Ishikawa (cell line): ENCODE measurements at regions not wholly inside any gene's neighbourhood (a gene's known extent, or its start where the extent isn't known, plus 50 kb on each side); places are given as distances from the start of the nearest gene placed in this dataset.

Experiments
- CEBPB ChIP-seq: IDR thresholded peaks from 2 replicates; pipeline ENCODE4 v1.6.1; 2012
- CREB1 ChIP-seq: IDR thresholded peaks from 2 replicates; pipeline ENCODE4 v1.6.1; 2012; ENCODE audit warnings: low read depth
- EGR1 ChIP-seq: IDR thresholded peaks from 2 replicates; pipeline ENCODE4 v1.6.1; 2012
- EP300 ChIP-seq: IDR thresholded peaks from 2 replicates; pipeline ENCODE4 v1.6.1; 2012; ENCODE audit warnings: borderline replicate concordance
- FOXM1 ChIP-seq: IDR thresholded peaks from 2 replicates; pipeline ENCODE4 v1.6.1; 2012; ENCODE audit warnings: low read depth, borderline replicate concordance
- MAX ChIP-seq: IDR thresholded peaks from 2 replicates; pipeline ENCODE4 v1.6.1; 2012
- NFIC ChIP-seq: IDR thresholded peaks from 2 replicates; pipeline ENCODE4 v1.6.1; 2012
- RAD21 ChIP-seq: IDR thresholded peaks from 2 replicates; pipeline ENCODE4 v1.6.1; 2012; ENCODE audit warnings: low read depth
- TAF1 ChIP-seq: IDR thresholded peaks from 2 replicates; pipeline ENCODE4 v1.6.1; 2012; ENCODE audit warnings: low read depth, mild to moderate bottlenecking
- TCF12 ChIP-seq: IDR thresholded peaks from 2 replicates; pipeline ENCODE4 v1.6.1; 2012; ENCODE audit warnings: low read depth
- TEAD4 ChIP-seq: IDR thresholded peaks from 2 replicates; pipeline ENCODE4 v1.6.1; 2012
- YY1 ChIP-seq: IDR thresholded peaks from 2 replicates; pipeline ENCODE4 v1.6.1; 2012; ENCODE audit warnings: low read depth
- ZBTB7A ChIP-seq: IDR thresholded peaks from 2 replicates; pipeline ENCODE4 v1.6.1; 2012; ENCODE audit warnings: low read depth
- TF ChIP-seq, protein P1 (sequence below): IDR thresholded peaks from 2 replicates; pipeline ENCODE4 v1.6.1; 2012; ENCODE audit warnings: low read depth, mild to moderate bottlenecking
- TF ChIP-seq, protein P2 (sequence below): IDR thresholded peaks from 2 replicates; pipeline ENCODE4 v1.6.1; 2012

- TF ChIP-seq RAD21 (no peak), EGR1 (no peak), CEBPB (no peak), EP300 (no peak), TCF12 (no peak), NFIC (no peak), MAX (no peak), FOXM1 (no peak), ZBTB7A (no peak), YY1 (no peak), TEAD4 (no peak), TAF1 (no peak), CREB1 (no peak)
- TF ChIP-seq, protein P1, sequence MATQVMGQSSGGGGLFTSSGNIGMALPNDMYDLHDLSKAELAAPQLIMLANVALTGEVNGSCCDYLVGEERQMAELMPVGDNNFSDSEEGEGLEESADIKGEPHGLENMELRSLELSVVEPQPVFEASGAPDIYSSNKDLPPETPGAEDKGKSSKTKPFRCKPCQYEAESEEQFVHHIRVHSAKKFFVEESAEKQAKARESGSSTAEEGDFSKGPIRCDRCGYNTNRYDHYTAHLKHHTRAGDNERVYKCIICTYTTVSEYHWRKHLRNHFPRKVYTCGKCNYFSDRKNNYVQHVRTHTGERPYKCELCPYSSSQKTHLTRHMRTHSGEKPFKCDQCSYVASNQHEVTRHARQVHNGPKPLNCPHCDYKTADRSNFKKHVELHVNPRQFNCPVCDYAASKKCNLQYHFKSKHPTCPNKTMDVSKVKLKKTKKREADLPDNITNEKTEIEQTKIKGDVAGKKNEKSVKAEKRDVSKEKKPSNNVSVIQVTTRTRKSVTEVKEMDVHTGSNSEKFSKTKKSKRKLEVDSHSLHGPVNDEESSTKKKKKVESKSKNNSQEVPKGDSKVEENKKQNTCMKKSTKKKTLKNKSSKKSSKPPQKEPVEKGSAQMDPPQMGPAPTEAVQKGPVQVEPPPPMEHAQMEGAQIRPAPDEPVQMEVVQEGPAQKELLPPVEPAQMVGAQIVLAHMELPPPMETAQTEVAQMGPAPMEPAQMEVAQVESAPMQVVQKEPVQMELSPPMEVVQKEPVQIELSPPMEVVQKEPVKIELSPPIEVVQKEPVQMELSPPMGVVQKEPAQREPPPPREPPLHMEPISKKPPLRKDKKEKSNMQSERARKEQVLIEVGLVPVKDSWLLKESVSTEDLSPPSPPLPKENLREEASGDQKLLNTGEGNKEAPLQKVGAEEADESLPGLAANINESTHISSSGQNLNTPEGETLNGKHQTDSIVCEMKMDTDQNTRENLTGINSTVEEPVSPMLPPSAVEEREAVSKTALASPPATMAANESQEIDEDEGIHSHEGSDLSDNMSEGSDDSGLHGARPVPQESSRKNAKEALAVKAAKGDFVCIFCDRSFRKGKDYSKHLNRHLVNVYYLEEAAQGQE: no peak
These were observed 443.8 kb downstream of the GPAM start for GRCh38 chr10:111739874-111740139.

- TF ChIP-seq RAD21 (no peak), NFIC (no peak), TEAD4 (no peak), YY1 (no peak), EP300 (no peak), CREB1 (no peak), TCF12 (no peak), CEBPB (no peak), MAX (no peak), TAF1 (no peak)
These were observed 437.6 kb downstream of the GPAM start for GRCh38 chr10:111745982-111746381.

DNA sequence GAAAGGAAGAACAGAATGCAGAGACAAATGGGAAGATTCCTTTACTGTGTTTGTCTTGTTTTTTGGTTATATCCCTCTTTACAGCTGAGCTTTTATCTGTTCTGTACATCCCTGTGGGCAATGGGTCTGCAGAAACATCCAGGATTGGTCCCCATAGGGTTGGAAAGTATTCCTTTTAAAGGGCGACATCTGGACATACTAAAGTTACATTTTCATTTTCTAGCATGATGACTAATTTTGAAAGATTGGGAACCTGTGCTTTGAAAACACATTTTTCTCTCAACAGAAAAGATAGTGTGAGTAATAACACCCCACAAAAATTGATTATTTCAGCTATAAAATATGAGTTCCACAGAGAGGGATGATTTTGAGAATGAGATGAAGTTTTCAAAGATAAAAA lies 435.8 kb downstream of the GPAM start:
- TF ChIP-seq YY1 (no peak), TCF12 (no peak), ZBTB7A (no peak), EGR1 (no peak), CREB1 (no peak), FOXM1 (no peak), MAX (no peak), RAD21 (no peak), EP300 (no peak), TEAD4 (no peak)
- TF ChIP-seq, protein P1: no peak

DNA sequence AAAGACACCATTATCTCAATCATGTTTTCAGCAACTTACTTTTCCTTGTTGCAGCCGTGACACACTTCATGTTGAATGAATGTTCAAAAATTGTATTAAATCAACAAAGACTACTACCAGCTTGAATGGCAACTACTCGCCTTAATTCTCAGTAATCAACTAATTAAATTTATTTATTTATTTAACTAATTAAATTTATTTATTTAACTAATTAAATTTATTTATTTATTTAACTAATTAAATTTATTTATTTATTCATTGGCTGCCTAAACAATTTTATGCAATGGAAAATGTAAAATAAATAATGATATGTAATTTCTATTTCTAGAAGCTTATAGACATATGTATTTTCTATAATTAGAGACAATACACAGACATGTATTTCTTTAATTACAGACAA lies 435.4 kb downstream of the GPAM start:
- no peak for TF ChIP-seq NFIC
- TF ChIP-seq CREB1: no peak
- TF ChIP-seq TAF1: no peak
- TF ChIP-seq TCF12: no peak
- TF ChIP-seq, protein P2, sequence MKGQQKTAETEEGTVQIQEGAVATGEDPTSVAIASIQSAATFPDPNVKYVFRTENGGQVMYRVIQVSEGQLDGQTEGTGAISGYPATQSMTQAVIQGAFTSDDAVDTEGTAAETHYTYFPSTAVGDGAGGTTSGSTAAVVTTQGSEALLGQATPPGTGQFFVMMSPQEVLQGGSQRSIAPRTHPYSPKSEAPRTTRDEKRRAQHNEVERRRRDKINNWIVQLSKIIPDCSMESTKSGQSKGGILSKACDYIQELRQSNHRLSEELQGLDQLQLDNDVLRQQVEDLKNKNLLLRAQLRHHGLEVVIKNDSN: no peak
- TF ChIP-seq YY1: no peak
- TF ChIP-seq MAX: no peak
- TF ChIP-seq EGR1: no peak
- TF ChIP-seq RAD21: no peak
- no peak for TF ChIP-seq EP300
- TF ChIP-seq, protein P1: no peak
- no peak for TF ChIP-seq FOXM1
- TF ChIP-seq ZBTB7A: no peak
- no peak for TF ChIP-seq TEAD4
- TF ChIP-seq CEBPB: no peak
